H9 (cell line): ENCODE measurements at regions not wholly inside any gene's neighbourhood (a gene's known extent, or its start where the extent isn't known, plus 50 kb on each side); places are given as distances from the start of the nearest gene placed in this dataset.

Source experiments
- DNase-seq: peaks from one replicate; pipeline ENCODE4 v3.0.0-alpha.2; 2017
- H2AFZ ChIP-seq: one replicate; pipeline ENCODE4 v1.6.1; 2013; ENCODE audit warnings: mild to moderate bottlenecking, low read length, control low read depth, moderate library complexity
- H2AK5ac ChIP-seq: 2 replicates; pipeline ENCODE4 v1.6.1; 2013; ENCODE audit warnings: low read length, control low read depth, mixed read lengths; ENCODE audit not compliant: insufficient read length
- H2BK120ac ChIP-seq: one replicate; pipeline ENCODE4 v1.6.1; 2013; ENCODE audit warnings: low read depth, mild to moderate bottlenecking, low read length, control low read depth, inconsistent platforms; ENCODE audit not compliant: poor library complexity, severe bottlenecking
- H2BK12ac ChIP-seq: 2 replicates; pipeline ENCODE4 v1.6.1; 2013; ENCODE audit warnings: low read length, control low read depth, mixed read lengths, low read depth; ENCODE audit not compliant: insufficient read length
- H2BK15ac ChIP-seq: 2 replicates; pipeline ENCODE4 v1.6.1; 2013; ENCODE audit warnings: low read depth, low read length, control low read depth
- H2BK20ac ChIP-seq: one replicate; pipeline ENCODE4 v1.6.1; 2013; ENCODE audit warnings: low read depth, mild to moderate bottlenecking, low read length, control low read depth, inconsistent platforms; ENCODE audit not compliant: poor library complexity, severe bottlenecking
- H2BK5ac ChIP-seq: 2 replicates; pipeline ENCODE4 v1.6.1; 2013; ENCODE audit warnings: low read length, control low read depth, mixed read lengths; ENCODE audit not compliant: insufficient read length
- H3K14ac ChIP-seq: 2 replicates; pipeline ENCODE4 v1.6.1; 2013; ENCODE audit warnings: low read length, control low read depth; ENCODE audit not compliant: insufficient read depth
- H3K18ac ChIP-seq: 2 replicates; pipeline ENCODE4 v1.6.1; 2013; ENCODE audit warnings: low read depth, mild to moderate bottlenecking, mixed read lengths, low read length, control low read depth; ENCODE audit not compliant: insufficient read length
- H3K23ac ChIP-seq: 2 replicates; pipeline ENCODE4 v1.6.1; 2013; ENCODE audit warnings: low read length, control low read depth, mixed read lengths, low read depth; ENCODE audit not compliant: insufficient read length
- H3K23me2 ChIP-seq: 2 replicates; pipeline ENCODE4 v1.6.1; 2013; ENCODE audit warnings: low read depth, mild to moderate bottlenecking, mixed read lengths, low read length, control low read depth; ENCODE audit not compliant: insufficient read length, poor library complexity, severe bottlenecking
- H3K27ac ChIP-seq: 2 replicates; pipeline ENCODE4 v1.5.1; 2013; ENCODE audit warnings: low read length, control low read depth, mixed read lengths, low read depth; ENCODE audit not compliant: insufficient read length
- H3K27me3 ChIP-seq: 2 replicates; pipeline ENCODE4 v1.6.1; 2013; ENCODE audit warnings: low read length, control low read depth, inconsistent platforms; ENCODE audit not compliant: insufficient read depth
- H3K4ac ChIP-seq: 2 replicates; pipeline ENCODE4 v1.6.1; 2013; ENCODE audit warnings: low read depth, mild to moderate bottlenecking, control low read depth, inconsistent platforms, low read length, moderate library complexity
- H3K4me1 ChIP-seq: 2 replicates; pipeline ENCODE4 v1.6.1; 2013; ENCODE audit warnings: low read length, control low read depth, inconsistent platforms; ENCODE audit not compliant: insufficient read depth
- H3K4me2 ChIP-seq: 2 replicates; pipeline ENCODE4 v1.6.1; 2013; ENCODE audit warnings: low read length, control low read depth, mixed read lengths; ENCODE audit not compliant: insufficient read length, insufficient read depth
- H3K56ac ChIP-seq: 2 replicates; pipeline ENCODE4 v1.6.1; 2013; ENCODE audit warnings: low read depth, mild to moderate bottlenecking, mixed read lengths, low read length, control low read depth; ENCODE audit not compliant: insufficient read length
- H3K79me1 ChIP-seq: 2 replicates; pipeline ENCODE4 v1.6.1; 2013; ENCODE audit warnings: low read depth, mild to moderate bottlenecking, moderate library complexity, low read length, control low read depth, inconsistent platforms; ENCODE audit not compliant: insufficient read depth, poor library complexity, severe bottlenecking
- H3K79me2 ChIP-seq: 2 replicates; pipeline ENCODE4 v1.6.1; 2013; ENCODE audit warnings: low read length, control low read depth, inconsistent platforms; ENCODE audit not compliant: insufficient read depth
- H3K9ac ChIP-seq: 2 replicates; pipeline ENCODE4 v1.6.1; 2013; ENCODE audit warnings: low read length, control low read depth, mixed read lengths; ENCODE audit not compliant: insufficient read length; ENCODE audit errors: extremely low read depth
- H3K9me3 ChIP-seq: one replicate; pipeline ENCODE4 v1.6.1; 2013; ENCODE audit warnings: low read depth, low read length, inconsistent platforms; ENCODE audit not compliant: control insufficient read depth
- H3T11ph ChIP-seq: one replicate; pipeline ENCODE4 v1.6.1; 2013; ENCODE audit warnings: mild to moderate bottlenecking, low read length, control low read depth, inconsistent platforms
- H4K20me1 ChIP-seq: one replicate; pipeline ENCODE4 v1.6.1; 2013; ENCODE audit not compliant: control insufficient read depth, insufficient read length, insufficient read depth
- H4K5ac ChIP-seq: 2 replicates; pipeline ENCODE4 v1.6.1; 2013; ENCODE audit warnings: low read depth, mild to moderate bottlenecking, mixed read lengths, low read length, control low read depth; ENCODE audit not compliant: insufficient read length
- H4K8ac ChIP-seq: replicated peaks from 2 replicates; pipeline ENCODE4 v1.6.1; 2013; ENCODE audit warnings: low read length, control low read depth, mixed read lengths, low read depth; ENCODE audit not compliant: insufficient read length
- H4K91ac ChIP-seq: 2 replicates; pipeline ENCODE4 v1.6.1; 2013; ENCODE audit warnings: low read depth, mild to moderate bottlenecking, moderate library complexity, mixed read lengths, low read length, control low read depth; ENCODE audit not compliant: insufficient read length
- H3K27ac Mint-ChIP-seq, 3 experiments: 2 replicates in 2 of 3; 3 replicates in 1 of 3; pipeline ENCODE4 v1.8.0; 2020 to 2021; ENCODE audit warnings: mixed read lengths in 3 of 3, mild to moderate bottlenecking in 1 of 3, moderate library complexity in 1 of 3
- H3K27me3 Mint-ChIP-seq: 2 replicates; pipeline ENCODE4 v1.8.0; 2021; ENCODE audit warnings: low read depth, mild to moderate bottlenecking, moderate library complexity, mixed read lengths
- H3K36me3 Mint-ChIP-seq, 3 experiments: 2 replicates in 2 of 3; 3 replicates in 1 of 3; pipeline ENCODE4 v1.8.0; 2020 to 2021; ENCODE audit warnings: low read depth in 3 of 3, mixed read lengths in 3 of 3; ENCODE audit not compliant: insufficient read depth in 1 of 3
- H3K4me1 Mint-ChIP-seq, 2 experiments: 2 replicates each; pipeline ENCODE4 v1.8.0; 2020; ENCODE audit warnings: mixed read lengths in 2 of 2
- H3K4me3 Mint-ChIP-seq, 2 experiments: 2 replicates in 1 of 2; 3 replicates in 1 of 2; pipeline ENCODE4 v1.8.0; 2020 to 2021; ENCODE audit warnings: mild to moderate bottlenecking in 2 of 2, mixed read lengths in 2 of 2, moderate library complexity in 1 of 2
- H3K9me3 Mint-ChIP-seq, 2 experiments: 2 replicates in 1 of 2; 3 replicates in 1 of 2; pipeline ENCODE4 v1.8.0; 2020; ENCODE audit warnings: mild to moderate bottlenecking in 2 of 2, mixed read lengths in 2 of 2, moderate library complexity in 1 of 2
- WGBS: extraction: QIAGEN DNeasy Blood & Tissue Kit; methylation state at CpG from one replicate; pipeline ENCODE4 v1.1.7; 2013; ENCODE audit warnings: missing lambda C conversion rate, low lambda C conversion rate, mixed read lengths; ENCODE audit not compliant: insufficient read length; ENCODE audit errors: extremely low coverage; 5-methylcytosine and 5-hydroxymethylcytosine counted together
- TF ChIP-seq, protein P1 (sequence below): fragments of 200-600 bp; sonication (generic); conservative IDR thresholded peaks from 3 replicates; pipeline ENCODE4 v1.8.0; 2021; ENCODE audit warnings: antibody characterized with exemption, mild to moderate bottlenecking

GRCh38 chr14:97298736-97299135 lies 501.6 kb downstream of the VRK1 start:
- Histone ChIP-seq H3K4ac (no peak overlapping the region), H3T11ph (no peak overlapping the region), H4K8ac (no peak overlapping the region), H3K23me2 (no peaks in the 10 kb centered on the region), H3K27me3 (no peaks in the 10 kb centered on the region), H2BK20ac (no peak overlapping the region), H3K79me1 (no peaks in the 10 kb centered on the region), H3K9me3 (no peaks in the 10 kb centered on the region), H3K4me1 (no peaks in the 10 kb centered on the region), H4K20me1 (no peaks in the 10 kb centered on the region), H2BK5ac (no peak overlapping the region), H2BK12ac (no peak overlapping the region), H2AK5ac (no peak overlapping the region), H4K91ac (no peak overlapping the region), H4K5ac (no peak overlapping the region), H3K79me2 (no peaks in the 10 kb centered on the region), H3K56ac (no peak overlapping the region), H3K23ac (no peak overlapping the region), H3K4me2 (no peak overlapping the region), H3K9ac (no peak overlapping the region), H2BK120ac (no peak overlapping the region), H3K14ac (no peak overlapping the region), H3K27ac (no peak overlapping the region), H3K18ac (no peak overlapping the region), H2AFZ (no peak overlapping the region), H2BK15ac (no peak overlapping the region)
- Mint-ChIP-seq H3K27me3 (no peaks in the 10 kb centered on the region), H3K36me3 (no peaks in the 10 kb centered on the region), H3K4me1 (peaks cover 14 to 18% of the 10 kb centered on the region in 2 experiments), H3K9me3 (no peaks in the 10 kb centered on the region), H3K27ac (no peak overlapping the region), H3K4me3 (no peak overlapping the region)
- TF ChIP-seq, protein P1, sequence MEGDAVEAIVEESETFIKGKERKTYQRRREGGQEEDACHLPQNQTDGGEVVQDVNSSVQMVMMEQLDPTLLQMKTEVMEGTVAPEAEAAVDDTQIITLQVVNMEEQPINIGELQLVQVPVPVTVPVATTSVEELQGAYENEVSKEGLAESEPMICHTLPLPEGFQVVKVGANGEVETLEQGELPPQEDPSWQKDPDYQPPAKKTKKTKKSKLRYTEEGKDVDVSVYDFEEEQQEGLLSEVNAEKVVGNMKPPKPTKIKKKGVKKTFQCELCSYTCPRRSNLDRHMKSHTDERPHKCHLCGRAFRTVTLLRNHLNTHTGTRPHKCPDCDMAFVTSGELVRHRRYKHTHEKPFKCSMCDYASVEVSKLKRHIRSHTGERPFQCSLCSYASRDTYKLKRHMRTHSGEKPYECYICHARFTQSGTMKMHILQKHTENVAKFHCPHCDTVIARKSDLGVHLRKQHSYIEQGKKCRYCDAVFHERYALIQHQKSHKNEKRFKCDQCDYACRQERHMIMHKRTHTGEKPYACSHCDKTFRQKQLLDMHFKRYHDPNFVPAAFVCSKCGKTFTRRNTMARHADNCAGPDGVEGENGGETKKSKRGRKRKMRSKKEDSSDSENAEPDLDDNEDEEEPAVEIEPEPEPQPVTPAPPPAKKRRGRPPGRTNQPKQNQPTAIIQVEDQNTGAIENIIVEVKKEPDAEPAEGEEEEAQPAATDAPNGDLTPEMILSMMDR = no peak
- no peak for DNase-seq
- WGBS = no CpG with 5 or more reads among the region's 14 CpGs
